Type B pancreatic cell (in vitro differentiated cells): ENCODE measurements at regions not wholly inside any gene's neighbourhood (a gene's known extent, or its start where the extent isn't known, plus 50 kb on each side); places are given as distances from the start of the nearest gene placed in this dataset.

Source experiments
- DNase-seq: peaks from one replicate; pipeline ENCODE4 v3.0.0; 2021; ENCODE audit warnings: mixed read lengths; ENCODE audit not compliant: unreplicated experiment; ENCODE audit errors: extremely low spot score
- H3K27ac Mint-ChIP-seq: 2 replicates; pipeline ENCODE4 v1.8.0; 2021; ENCODE audit warnings: mild to moderate bottlenecking, mixed read lengths
- H3K27me3 Mint-ChIP-seq: 2 replicates; pipeline ENCODE4 v1.8.0; 2021; ENCODE audit warnings: mixed read lengths
- H3K36me3 Mint-ChIP-seq: 2 replicates; pipeline ENCODE4 v1.8.0; 2021; ENCODE audit warnings: mixed read lengths
- H3K4me1 Mint-ChIP-seq: one replicate; pipeline ENCODE4 v1.8.0; 2021; ENCODE audit warnings: mixed read lengths; ENCODE audit not compliant: unreplicated experiment
- H3K4me3 Mint-ChIP-seq: 2 replicates; pipeline ENCODE4 v1.8.0; 2021; ENCODE audit warnings: mild to moderate bottlenecking, mixed read lengths
- H3K9me3 Mint-ChIP-seq: 2 replicates; pipeline ENCODE4 v1.8.0; 2021; ENCODE audit warnings: mixed read lengths
- CTCF ChIP-seq: fragments of 200-600 bp; sonication (generic); conservative IDR thresholded peaks from 2 replicates; pipeline ENCODE4 v1.5.0; 2021; ENCODE audit warnings: antibody characterized with exemption, mild to moderate bottlenecking

GRCh38 chr2:120565929-120566328, 169.7 kb upstream of the GLI2 start:
- Mint-ChIP-seq H3K9me3 (no peaks in the 10 kb centered on the region), H3K36me3 (no peaks in the 10 kb centered on the region), H3K27ac (peak overlapping the region; percentile 71), H3K4me1 (peaks cover 47% of the 10 kb centered on the region), H3K27me3 (no peaks in the 10 kb centered on the region), H3K4me3 (no peak overlapping the region)
- no peak for DNase-seq
- TF ChIP-seq CTCF = no peak

GRCh38 chr2:120566331-120567035, 169.2 kb upstream of the GLI2 start:
- Mint-ChIP-seq H3K4me1 (peaks cover 49% of the 10 kb centered on the region), H3K27ac (peak overlapping the region; percentile 71), H3K9me3 (no peaks in the 10 kb centered on the region), H3K27me3 (no peaks in the 10 kb centered on the region), H3K4me3 (no peak overlapping the region), H3K36me3 (no peaks in the 10 kb centered on the region)
- no peak for DNase-seq
- TF ChIP-seq CTCF = no peak

GRCh38 chr2:120567128-120567527, 168.5 kb upstream of the GLI2 start:
- DNase-seq = no peak
- Mint-ChIP-seq H3K36me3 (no peaks in the 10 kb centered on the region), H3K4me1 (peaks cover 49% of the 10 kb centered on the region), H3K4me3 (no peak overlapping the region), H3K27me3 (no peaks in the 10 kb centered on the region), H3K27ac (no peak overlapping the region), H3K9me3 (no peaks in the 10 kb centered on the region)
- no peak for TF ChIP-seq CTCF

- DNase-seq = no peak
- H3K27me3 Mint-ChIP-seq = peaks cover 2% of the 10 kb centered on the region
- H3K27ac Mint-ChIP-seq = no peak overlapping the region
- no peak for TF ChIP-seq CTCF
- peaks cover 49% of the 10 kb centered on the region for H3K4me1 Mint-ChIP-seq
- H3K36me3 Mint-ChIP-seq = no peaks in the 10 kb centered on the region
- H3K9me3 Mint-ChIP-seq = no peaks in the 10 kb centered on the region
- no peak overlapping the region for H3K4me3 Mint-ChIP-seq
These were observed 167.3 kb upstream of the GLI2 start for GRCh38 chr2:120568089-120568974.

- TF ChIP-seq CTCF = no peak
- H3K36me3 Mint-ChIP-seq = no peaks in the 10 kb centered on the region
- H3K9me3 Mint-ChIP-seq = no peaks in the 10 kb centered on the region
- DNase-seq = no peak
- no peak overlapping the region for H3K27ac Mint-ChIP-seq
- H3K27me3 Mint-ChIP-seq = peaks cover 4% of the 10 kb centered on the region
- no peak overlapping the region for H3K4me3 Mint-ChIP-seq
- H3K4me1 Mint-ChIP-seq = peaks cover 49% of the 10 kb centered on the region
These were observed 166.7 kb upstream of the GLI2 start for GRCh38 chr2:120568975-120569268.
